Neural crest cell (in vitro differentiated cells): ENCODE measurements at regions not wholly inside any gene's neighbourhood (a gene's known extent, or its start where the extent isn't known, plus 50 kb on each side); places are given as distances from the start of the nearest gene placed in this dataset.

ENCODE experiments used
- DNase-seq: peaks from one replicate; pipeline ENCODE4 v3.0.0; 2021; ENCODE audit warnings: low read depth, mixed read lengths, low spot score
- H3K27ac Mint-ChIP-seq: one replicate; pipeline ENCODE4 v1.8.0; 2021; ENCODE audit warnings: mild to moderate bottlenecking, mixed read lengths; ENCODE audit not compliant: unreplicated experiment
- H3K27me3 Mint-ChIP-seq: 2 replicates; pipeline ENCODE4 v1.8.0; 2021; ENCODE audit warnings: low read depth, mild to moderate bottlenecking, mixed read lengths
- H3K36me3 Mint-ChIP-seq: 2 replicates; pipeline ENCODE4 v1.8.0; 2021; ENCODE audit warnings: low read depth, mild to moderate bottlenecking, mixed read lengths
- H3K4me1 Mint-ChIP-seq: 2 replicates; pipeline ENCODE4 v1.8.0; 2021; ENCODE audit warnings: mixed read lengths
- H3K4me3 Mint-ChIP-seq: one replicate; pipeline ENCODE4 v1.8.0; 2021; ENCODE audit warnings: mild to moderate bottlenecking, mixed read lengths
- H3K9me3 Mint-ChIP-seq: 2 replicates; pipeline ENCODE4 v1.8.0; 2021; ENCODE audit warnings: mixed read lengths
- CTCF ChIP-seq: fragments of 200-600 bp; sonication (generic); conservative IDR thresholded peaks from 2 replicates; pipeline ENCODE4 v1.5.0; 2021; ENCODE audit warnings: antibody characterized with exemption, mild to moderate bottlenecking

DNA sequence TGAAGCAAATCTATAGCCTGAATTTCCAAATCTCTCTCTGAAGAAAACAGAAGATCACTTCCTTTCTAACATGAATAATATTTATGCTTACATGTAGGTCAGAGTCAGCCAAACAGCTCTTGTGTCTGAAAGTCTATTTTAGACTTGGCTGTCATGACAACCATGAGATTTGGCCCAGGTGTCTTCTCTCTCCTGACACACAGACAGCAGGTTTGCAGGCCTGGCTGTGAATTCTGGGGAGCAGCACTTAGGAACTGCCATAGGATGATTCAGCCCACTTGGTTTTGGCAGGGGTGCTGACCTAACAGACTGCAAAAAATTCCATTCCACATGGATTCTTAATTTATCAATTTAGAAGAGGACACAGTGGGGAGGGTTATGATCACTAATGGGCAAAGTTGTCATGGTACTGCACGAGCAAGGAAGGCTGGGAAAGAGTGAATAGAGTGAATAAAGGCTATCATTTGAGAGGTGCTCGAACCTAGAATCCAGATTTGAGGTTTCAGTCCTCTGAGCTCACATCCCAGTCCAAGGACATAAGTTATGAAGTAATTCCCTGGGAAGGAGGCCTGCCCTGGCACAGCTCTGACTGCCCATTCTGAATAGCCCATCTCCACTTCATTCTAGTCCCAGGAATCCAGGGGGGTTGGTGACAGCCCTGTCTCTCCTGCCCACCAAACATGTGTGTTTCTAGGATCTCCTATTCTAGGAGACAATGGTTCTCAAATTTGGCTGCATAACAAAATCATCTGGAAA lies 453.9 kb upstream of the TRIB2 start:
- TF ChIP-seq CTCF = no peak
- DNase-seq = no peak
- no peaks in the 10 kb centered on the region for H3K27me3 Mint-ChIP-seq
- no peak overlapping the region for H3K4me3 Mint-ChIP-seq
- no peaks in the 10 kb centered on the region for H3K36me3 Mint-ChIP-seq
- no peak overlapping the region for H3K27ac Mint-ChIP-seq
- H3K9me3 Mint-ChIP-seq = no peaks in the 10 kb centered on the region
- H3K4me1 Mint-ChIP-seq = no peaks in the 10 kb centered on the region

GRCh38 chr2:12263730-12264129 lies 453.0 kb upstream of the TRIB2 start:
- TF ChIP-seq CTCF = no peak
- no peaks in the 10 kb centered on the region for H3K9me3 Mint-ChIP-seq
- no peaks in the 10 kb centered on the region for H3K4me1 Mint-ChIP-seq
- H3K27me3 Mint-ChIP-seq = no peaks in the 10 kb centered on the region
- no peak for DNase-seq
- H3K36me3 Mint-ChIP-seq = no peaks in the 10 kb centered on the region
- no peak overlapping the region for H3K4me3 Mint-ChIP-seq
- H3K27ac Mint-ChIP-seq = no peak overlapping the region

DNA sequence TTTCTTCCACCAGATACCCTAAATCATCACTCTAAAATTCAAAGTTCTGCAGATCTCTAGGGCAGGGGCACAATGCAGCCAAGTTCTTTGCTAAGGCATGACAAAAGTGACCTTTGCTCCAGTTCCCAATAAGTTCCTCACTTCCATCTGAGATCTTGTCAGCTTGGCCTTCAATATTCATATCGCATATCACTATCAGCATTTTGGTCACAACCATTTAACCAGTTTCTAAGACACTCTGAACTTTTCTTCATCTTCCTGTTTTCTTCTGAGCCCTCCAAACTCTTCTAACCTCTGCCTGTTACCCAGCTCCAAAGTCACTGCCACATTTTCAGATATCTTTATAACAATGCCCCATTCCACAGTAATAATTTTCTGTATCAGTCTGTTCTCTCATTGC lies 452.6 kb upstream of the TRIB2 start:
- Mint-ChIP-seq H3K4me3 (no peak overlapping the region), H3K36me3 (no peaks in the 10 kb centered on the region), H3K4me1 (no peaks in the 10 kb centered on the region), H3K9me3 (no peaks in the 10 kb centered on the region), H3K27me3 (no peaks in the 10 kb centered on the region), H3K27ac (no peak overlapping the region)
- no peak for TF ChIP-seq CTCF
- no peak for DNase-seq

GRCh38 chr2:12265646-12266045 lies 451.1 kb upstream of the TRIB2 start:
- H3K9me3 Mint-ChIP-seq = no peaks in the 10 kb centered on the region
- no peaks in the 10 kb centered on the region for H3K27me3 Mint-ChIP-seq
- H3K27ac Mint-ChIP-seq = no peak overlapping the region
- TF ChIP-seq CTCF = no peak
- no peak overlapping the region for H3K4me3 Mint-ChIP-seq
- H3K4me1 Mint-ChIP-seq = no peaks in the 10 kb centered on the region
- H3K36me3 Mint-ChIP-seq = no peaks in the 10 kb centered on the region
- DNase-seq = no peak

DNA sequence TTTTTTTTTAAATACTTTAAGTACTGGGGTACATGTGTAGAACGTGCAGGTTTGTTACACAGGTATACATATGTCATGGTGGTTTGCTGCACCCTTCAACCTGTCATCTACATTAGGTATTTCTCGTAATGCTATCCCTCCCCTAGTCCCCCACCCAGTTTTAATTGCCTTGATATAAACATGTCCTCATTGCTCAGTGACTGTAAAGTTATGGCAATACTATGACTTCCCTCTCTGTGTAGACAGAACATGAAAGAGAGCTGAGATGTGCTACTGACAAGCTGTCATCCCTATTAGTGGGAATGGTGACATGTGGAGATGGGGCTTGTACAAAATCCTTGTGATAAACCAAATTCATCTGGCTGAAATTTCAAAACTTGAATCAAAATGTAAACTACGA lies 449.7 kb upstream of the TRIB2 start:
- DNase-seq = no peak
- no peaks in the 10 kb centered on the region for H3K9me3 Mint-ChIP-seq
- no peaks in the 10 kb centered on the region for H3K36me3 Mint-ChIP-seq
- H3K4me3 Mint-ChIP-seq = no peak overlapping the region
- no peak for TF ChIP-seq CTCF
- no peaks in the 10 kb centered on the region for H3K27me3 Mint-ChIP-seq
- no peak overlapping the region for H3K27ac Mint-ChIP-seq
- no peaks in the 10 kb centered on the region for H3K4me1 Mint-ChIP-seq
